Prostate gland (tissue), 2 donors: ENCODE measurements at regions not wholly inside any gene's neighbourhood (a gene's known extent, or its start where the extent isn't known, plus 50 kb on each side); places are given as distances from the start of the nearest gene placed in this dataset.

Experiments used
- DNase-seq: peaks from one replicate; pipeline ENCODE4 v3.0.0-alpha.2; 2019; ENCODE audit warnings: low spot score
- H3K27ac ChIP-seq, 2 donors: fragments of 200-600 bp; sonication (generic); 2 replicates each; pipeline ENCODE4 v1.5.1; 2017 to 2019
- H3K27me3 ChIP-seq: fragments of 200-600 bp; sonication (generic); replicated peaks from 2 replicates; pipeline ENCODE4 v1.5.1; 2019; ENCODE audit not compliant: insufficient read depth
- H3K36me3 ChIP-seq, 2 donors: fragments of 200-600 bp; sonication (generic); 1 replicate in 1 of 2; 2 replicates in 1 of 2; pipeline versions ENCODE4 v1.5.1 to v1.8.1; 2017 to 2019
- H3K4me1 ChIP-seq: fragments of 200-600 bp; sonication (generic); replicated peaks from 2 replicates; pipeline ENCODE4 v1.5.1; 2019
- H3K4me3 ChIP-seq, 2 donors: fragments of 200-600 bp; sonication (generic); 2 replicates each; pipeline ENCODE4 v1.5.1; 2017 to 2019
- H3K9me3 ChIP-seq: fragments of 200-600 bp; sonication (generic); 2 replicates; pipeline ENCODE4 v1.5.1; 2017
- CTCF ChIP-seq, 4 experiments: fragments of 200-600 bp in 2 of 4; fragments of 450-650 bp in 2 of 4; sonication (generic) in 2 of 4; IDR thresholded peaks; 1 replicate in 3 of 4; 2 replicates in 1 of 4; pipeline ENCODE4 v1.5.1; 2016 to 2019; ENCODE audit warnings: antibody characterized with exemption in 4 of 4, mild to moderate bottlenecking in 2 of 4, moderate library complexity in 2 of 4
- POLR2A ChIP-seq: fragments of 450-650 bp; IDR thresholded peaks from one replicate; pipeline ENCODE4 v1.6.1; 2016; ENCODE audit warnings: antibody characterized with exemption, mild to moderate bottlenecking
- POLR2AphosphoS5 ChIP-seq: sonication (generic); formaldehyde crosslinking; IDR thresholded peaks from one replicate; pipeline ENCODE4 v1.6.1; 2017; ENCODE audit warnings: antibody characterized with exemption
- WGBS: methylation state at CpG from one replicate; pipeline ENCODE4 v1.1.5; 2018; 5-methylcytosine and 5-hydroxymethylcytosine counted together
- intact Hi-C: fragments of 100-400 bp; cut with DNase I; formaldehyde crosslinking; loops from one replicate; pipeline ENCODE4 v1.14.2; 2022

DNA sequence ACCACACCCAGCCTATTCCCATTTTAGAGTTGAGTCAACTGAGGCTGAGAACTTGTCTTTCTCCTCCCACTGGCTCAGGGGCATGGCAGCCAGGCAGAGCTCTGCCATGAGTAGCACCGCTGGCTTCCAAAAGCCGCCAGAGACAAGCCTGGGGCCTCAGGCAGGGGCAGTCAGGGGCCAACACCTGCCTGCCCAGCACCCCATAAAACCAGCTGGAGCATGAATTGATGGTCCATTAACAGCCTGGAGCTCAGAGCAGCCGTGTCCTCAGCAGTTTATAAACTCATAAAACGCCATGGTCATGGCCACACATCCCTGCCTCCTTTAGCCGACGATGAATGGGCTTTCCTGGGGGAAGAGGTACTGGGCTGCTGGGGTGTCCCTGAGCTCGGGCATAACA lies 50.6 kb upstream of the PAX7 start:
- Histone ChIP-seq H3K9me3 (no peaks in the 10 kb centered on the region), H3K27ac (no peak overlapping the region), H3K36me3 (no peaks in the 10 kb centered on the region), H3K4me1 (no peaks in the 10 kb centered on the region), H3K4me3 (no peak overlapping the region), H3K27me3 (peaks cover 3% of the 10 kb centered on the region)
- no peak for TF ChIP-seq POLR2AphosphoS5
- TF ChIP-seq POLR2A: no peak
- TF ChIP-seq CTCF (IDR thresholded peaks at IDR 0.05): no peak
- intact Hi-C loops: no loop called here
- 18% methylated on average over 7 of the region's 7 CpGs for WGBS
- DNase-seq: no peak

DNA sequence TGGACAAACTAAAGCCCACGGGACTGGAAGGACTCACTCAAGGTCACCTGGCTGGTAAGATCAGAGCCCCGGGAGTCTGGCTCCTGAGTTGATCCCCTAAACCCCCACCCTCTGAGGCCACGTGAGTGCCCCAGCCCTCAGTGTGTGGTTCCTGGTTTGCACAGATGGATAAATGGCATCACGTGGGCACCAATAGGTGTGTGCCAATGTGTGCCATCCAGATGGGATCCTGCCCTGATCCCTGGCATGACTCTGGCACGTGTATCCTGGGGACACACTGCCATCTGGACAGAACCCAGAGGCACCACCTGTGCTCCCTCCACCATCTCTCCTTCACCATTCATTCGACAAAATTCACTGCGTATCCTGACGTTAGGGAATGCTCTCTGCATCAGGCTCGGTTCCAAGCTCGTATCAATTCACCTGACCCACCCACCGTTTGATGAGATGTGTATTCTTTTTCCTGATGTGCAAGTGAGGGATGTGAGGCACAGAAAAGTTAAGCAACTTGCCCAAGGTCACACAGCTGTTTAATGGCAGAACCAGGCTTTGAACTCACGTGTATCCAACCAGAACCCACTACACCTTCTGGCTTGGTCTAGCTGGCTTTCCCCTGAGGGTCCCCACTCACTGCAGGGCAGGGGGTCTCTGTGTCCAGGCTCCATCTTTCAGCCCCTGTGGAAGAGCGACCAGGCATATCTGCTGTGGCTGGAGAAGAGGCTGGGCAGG lies 49.8 kb upstream of the PAX7 start:
- peaks cover 3% of the 10 kb centered on the region for H3K27me3 ChIP-seq
- 43% methylated on average over 13 of the region's 13 CpGs for WGBS
- H3K4me1 ChIP-seq: no peaks in the 10 kb centered on the region
- H3K36me3 ChIP-seq: no peaks in the 10 kb centered on the region
- intact Hi-C loops: no loop called here
- DNase-seq: no peak
- TF ChIP-seq CTCF (IDR thresholded peaks at IDR 0.05): no peak
- TF ChIP-seq POLR2A: no peak
- TF ChIP-seq POLR2AphosphoS5: no peak
- H3K4me3 ChIP-seq: no peak overlapping the region
- H3K27ac ChIP-seq: no peak overlapping the region
- no peaks in the 10 kb centered on the region for H3K9me3 ChIP-seq
